HG03039 (cell line): ENCODE measurements at regions not wholly inside any gene's neighbourhood (a gene's known extent, or its start where the extent isn't known, plus 50 kb on each side); places are given as distances from the start of the nearest gene placed in this dataset.
"Not testable (repeated sequence)": the region's sequence is repeated elsewhere in the genome, so short reads cannot be mapped to it uniquely, and the experiment has no call there.

ENCODE experiments used
- ATAC-seq: cut with Tn5 transposase; IDR thresholded peaks from one replicate; pipeline ENCODE4 v1.9.1; 2021; ENCODE audit warnings: mild to moderate bottlenecking, moderate library complexity; ENCODE audit not compliant: unreplicated experiment

DNA sequence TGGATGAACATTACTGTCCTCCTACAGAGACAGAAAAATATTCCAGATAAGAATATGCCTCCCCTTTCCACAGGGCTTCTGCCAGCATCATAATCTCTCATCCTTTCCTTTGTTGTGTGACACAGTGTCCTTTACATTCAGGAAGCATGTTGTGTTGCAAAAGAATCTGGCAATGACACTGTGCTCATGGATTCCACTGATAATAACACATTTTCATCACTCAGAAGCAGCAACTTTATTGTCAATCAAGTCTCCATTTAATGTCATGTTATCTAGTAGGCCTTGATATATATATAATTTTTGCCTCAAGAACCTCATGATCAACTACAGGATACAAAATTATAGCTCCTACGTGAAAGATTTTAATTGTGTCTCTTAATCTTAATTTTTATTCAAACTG is 833.9 kb downstream of the FSTL5 start:
- no peak for ATAC-seq

DNA sequence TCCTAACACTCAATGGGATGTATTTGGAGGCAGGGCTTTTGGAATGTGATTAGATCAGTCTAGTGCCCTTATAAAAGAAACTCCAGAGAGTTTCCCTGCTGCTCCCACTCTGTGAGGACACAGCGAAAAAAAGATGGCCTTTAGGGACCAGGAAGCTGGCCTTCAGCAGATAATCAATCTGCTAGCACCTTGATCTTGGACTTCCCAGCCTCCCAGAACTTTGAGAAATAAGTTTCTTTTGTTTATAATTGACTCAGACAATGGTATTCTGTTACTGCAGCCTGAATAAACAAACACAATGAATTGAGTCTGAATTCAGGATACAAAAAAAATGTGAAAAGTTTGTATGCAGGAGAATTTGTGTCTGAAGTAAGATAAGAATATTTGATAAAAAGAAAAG is 842.1 kb downstream of the FSTL5 start:
- no peak for ATAC-seq

DNA sequence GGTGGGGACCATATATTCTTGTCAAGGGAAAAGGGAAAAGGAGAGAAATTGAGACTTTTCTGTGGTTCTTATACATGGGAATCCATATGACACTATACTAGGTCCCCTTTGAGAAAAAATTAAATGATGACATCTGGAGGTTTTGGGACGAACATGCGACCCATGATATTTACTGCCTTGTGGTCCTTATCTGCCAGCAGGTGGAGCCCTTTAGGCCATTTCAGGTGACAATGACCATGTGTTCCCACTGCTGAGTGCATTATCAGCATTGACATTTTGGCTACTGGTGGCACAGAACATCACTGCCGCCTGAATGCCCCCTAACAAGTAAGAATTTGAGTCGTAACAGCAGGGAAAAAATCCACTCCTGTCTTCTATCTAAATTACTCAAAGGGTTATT is 843.4 kb downstream of the FSTL5 start:
- no peak for ATAC-seq

DNA sequence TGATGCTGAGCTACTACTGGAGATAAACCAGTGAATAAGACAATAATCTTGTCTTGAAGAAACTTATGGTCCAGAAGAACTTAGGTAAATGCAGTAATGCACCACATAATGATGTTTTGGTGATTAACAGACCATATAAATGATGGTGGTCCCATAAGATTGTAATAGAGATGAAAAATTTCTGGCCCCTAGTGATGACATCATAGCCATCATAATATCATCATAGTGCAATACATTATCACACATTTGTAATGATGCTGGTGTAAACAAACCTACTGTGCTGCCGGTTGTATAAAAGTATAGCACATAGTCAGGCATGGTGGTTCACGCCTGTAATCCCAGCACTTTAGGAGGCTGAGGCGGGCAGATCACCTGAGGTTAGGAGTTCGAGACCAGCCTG is 846.8 kb downstream of the FSTL5 start:
- ATAC-seq, result no peak

DNA sequence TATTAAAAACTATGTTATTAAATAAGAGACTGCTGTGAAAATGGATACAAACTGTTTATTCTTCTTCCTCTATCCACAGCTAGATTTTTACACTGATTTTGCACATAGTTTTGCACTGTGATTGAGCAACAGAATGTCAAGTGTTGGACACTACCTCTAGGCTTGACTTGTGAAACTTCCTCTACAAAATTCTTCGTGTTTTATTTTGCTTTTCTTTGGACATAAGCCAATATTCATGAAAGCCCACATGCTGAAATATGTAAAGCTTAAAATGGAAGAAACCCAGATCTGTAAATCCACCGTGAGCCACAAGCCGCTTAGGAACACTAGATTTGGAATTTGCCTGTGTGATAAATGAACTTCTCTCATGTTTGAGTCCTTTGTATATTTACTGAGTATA is 849.4 kb downstream of the FSTL5 start:
- no peak for ATAC-seq

DNA sequence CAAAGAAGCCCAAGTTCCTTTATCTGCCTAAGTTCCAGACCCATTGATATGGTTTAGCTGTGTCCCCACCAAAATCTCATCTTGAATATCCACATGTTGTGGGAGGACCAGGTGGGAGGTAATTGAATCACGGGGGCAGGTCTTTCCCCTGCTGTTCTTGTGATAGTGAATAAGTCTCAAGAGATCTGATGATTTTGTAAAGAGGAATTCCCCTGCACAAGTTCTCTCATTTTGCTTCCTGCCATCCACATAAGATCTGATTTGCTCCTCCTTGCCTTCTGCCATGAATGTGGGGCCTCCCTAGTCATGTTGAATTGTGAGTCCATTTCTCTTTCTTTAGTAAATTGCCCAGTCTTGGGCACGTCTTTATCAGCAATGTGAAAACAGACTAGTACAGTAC is 860.2 kb downstream of the FSTL5 start:
- no peak for ATAC-seq

DNA sequence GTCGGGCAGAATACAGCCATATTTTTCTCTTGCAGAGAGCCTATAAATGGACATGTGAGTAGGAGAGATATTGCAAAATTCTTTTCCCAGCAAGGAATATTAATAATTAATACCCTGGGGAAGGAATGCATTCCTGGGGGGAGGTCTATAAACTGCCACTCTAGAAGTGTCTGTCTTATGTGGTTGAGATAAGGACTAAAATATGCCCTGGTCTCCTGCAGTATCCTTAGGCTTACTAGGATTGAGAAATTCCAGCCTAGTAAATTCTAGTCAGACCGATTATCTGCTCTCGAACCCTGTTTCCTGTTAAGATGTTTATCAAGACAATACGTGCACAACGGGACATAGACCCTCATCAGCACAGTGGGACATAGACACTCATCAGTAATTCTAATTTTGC is 872.6 kb downstream of the FSTL5 start:
- ATAC-seq, result no peak

DNA sequence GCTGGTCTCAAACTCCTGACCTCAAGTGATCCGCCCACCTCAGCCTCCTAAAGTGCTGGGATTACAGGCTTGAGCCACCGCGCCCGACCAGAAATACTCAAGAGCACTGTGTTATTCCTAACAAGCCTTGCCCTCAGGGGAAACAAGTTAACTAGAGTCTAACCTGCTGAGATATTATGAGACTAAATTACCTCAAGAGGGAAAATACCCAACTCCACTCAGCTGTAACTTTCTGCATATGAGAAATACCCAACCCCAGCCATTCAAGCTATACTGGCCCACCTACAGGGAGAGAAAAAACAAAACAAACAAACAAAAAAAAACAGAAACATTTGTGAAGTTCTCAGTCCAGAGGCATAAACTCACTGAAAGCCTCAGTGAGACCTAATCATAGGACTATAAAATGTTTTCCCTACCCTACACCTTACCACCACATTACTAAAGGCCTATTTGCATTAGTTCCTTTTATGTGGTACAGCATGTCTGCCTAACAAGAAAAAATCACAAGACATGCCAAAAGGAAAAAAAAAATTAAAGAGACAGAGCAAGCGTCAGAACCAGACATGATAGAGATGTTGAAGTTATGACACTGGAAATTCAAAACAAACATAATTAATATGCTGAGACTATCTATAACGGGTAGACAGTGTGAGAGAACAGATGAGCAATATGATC is 876.0 kb downstream of the FSTL5 start:
- peak; percentile 77 for ATAC-seq

DNA sequence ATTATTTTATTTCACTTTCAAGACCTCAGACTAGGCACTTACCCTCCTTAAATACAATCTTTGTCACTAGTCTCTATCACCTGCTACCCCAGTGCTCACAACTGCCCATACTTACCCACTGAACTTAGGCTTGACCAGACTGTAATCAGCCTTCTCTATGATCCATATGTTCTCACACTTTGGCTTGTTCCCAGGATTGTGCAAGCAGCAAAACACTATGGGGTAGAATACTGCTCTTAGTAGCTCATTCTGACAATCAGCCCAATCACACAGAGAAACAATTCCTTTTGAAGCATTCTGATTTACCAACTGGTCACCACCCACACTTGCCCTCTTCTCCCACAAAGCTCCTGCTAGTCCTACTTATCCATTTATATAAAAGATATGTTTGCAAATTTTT is 878.3 kb downstream of the FSTL5 start:
- ATAC-seq, result no peak

DNA sequence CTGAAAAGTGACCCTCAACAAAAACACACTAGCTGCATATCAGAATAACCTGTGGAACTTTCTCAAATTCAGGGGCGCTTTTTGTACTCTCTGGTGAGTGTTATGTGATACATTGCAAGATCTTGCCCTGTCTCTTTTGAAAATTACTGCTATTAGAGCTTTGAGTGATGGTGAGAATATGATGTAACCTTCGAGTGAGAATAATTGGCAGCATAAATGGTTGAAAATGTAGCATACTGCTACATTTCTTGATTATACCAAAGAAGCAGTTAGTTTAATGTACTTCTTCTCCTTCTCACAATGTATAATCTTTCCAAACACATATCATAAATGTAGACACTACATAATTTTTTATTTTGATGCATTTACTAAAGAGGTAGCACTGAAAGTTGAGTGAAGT is 882.9 kb downstream of the FSTL5 start:
- no peak for ATAC-seq

DNA sequence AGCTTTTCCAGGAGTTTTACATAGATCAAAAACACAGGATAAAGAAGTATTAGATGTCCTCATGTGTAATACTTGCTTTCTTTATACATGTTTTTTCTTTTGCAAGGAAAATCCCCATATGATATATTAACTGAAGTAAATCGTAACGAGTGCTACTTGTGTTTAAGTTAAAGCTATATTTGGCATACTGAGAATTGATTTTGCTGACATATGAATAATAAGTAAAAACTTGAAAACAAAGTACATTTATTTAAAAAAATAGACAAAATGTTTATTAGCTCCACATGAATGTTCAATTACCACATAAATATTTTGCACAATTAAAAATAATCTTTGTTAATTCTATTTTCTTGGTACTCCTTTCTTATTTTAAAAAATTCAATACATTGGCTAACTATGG is 884.7 kb downstream of the FSTL5 start:
- ATAC-seq, result no peak

DNA sequence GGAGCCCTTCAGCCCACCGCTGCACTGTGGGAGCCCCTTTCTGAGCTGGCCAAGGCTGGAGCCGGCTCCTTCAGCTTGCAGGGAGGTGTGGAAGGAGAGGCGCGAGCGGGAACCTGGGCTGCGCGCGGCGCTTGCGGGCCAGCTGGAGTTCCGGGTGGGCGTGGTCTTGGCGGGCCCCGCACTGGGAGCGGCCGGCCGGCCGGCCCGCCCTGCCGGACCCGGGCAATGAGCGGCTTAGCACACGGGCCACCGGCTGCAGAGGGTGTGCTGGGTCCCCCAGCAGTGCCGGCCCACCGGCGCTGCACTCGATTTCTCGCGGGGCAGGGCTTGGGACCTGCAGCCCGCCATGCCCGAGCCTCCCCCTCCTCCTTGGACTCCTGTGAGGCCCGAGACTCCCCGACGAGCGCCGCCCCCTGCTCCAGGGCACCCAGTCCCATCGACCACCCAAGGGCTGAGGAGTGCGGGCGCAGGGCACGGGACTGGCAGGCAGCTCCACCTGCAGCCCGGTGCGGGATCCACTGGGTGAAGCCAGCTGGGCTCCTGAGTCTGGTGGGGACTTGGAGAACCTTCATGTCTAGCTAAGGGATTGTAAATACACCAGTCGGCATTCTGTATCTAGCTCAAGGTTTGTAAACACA is 886.5 kb downstream of the FSTL5 start:
- ATAC-seq, result not testable (repeated sequence)

DNA sequence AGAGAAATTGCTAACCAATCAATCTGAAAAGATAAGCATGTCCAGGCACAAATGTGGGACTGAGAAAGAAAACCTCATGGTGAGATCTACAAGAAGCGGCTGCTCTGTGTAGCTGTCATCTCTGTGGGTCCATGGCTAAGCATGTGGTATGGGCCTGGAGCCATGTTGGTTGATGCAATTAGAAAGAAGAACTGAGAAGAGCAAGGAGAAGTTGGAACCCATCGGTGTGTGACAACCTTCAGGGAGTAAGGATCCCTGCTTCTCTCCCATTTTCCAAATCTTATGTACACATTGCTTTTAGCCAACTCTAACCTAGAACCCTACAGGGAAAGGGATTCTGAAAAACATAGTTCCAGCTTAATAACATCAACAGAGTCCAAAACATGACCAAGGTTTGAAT is 890.2 kb downstream of the FSTL5 start:
- ATAC-seq, result no peak

DNA sequence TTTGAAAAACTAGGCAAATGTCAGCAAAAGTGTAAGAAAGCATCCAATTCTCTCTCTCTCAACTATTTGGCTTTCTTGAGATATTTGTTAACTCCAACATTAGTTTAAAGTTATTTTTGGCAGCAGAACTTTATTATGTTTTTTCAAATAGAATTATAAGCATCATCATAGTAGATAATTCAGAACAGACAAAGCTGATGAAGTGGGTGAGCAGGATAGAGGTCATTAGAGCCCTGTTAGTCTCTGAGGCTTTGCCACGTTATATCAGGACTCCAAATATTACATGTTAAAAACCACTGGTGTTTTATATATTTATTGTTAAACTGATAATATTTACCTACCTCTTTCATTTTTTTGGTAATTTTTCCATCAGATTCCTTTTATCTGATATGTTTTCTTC is 903.0 kb downstream of the FSTL5 start:
- no peak for ATAC-seq

DNA sequence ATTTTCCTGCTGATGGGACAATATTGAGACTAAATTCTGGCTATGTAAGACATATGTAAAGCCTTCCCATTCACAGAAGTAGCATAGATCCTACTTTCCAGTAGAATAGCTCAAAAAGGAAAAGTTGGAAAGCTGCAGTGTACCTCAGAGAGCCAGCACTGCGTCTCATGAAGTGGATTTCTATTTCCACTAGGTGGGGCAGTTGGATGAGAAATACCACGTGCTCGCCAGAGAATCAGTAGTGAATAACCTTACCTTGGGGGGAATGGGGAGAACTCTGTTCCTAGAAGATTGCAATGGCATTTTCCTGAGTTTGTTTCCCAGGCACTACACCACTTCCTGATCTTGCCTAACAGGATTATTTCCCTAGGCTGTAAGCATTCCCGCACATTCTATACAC is 907.1 kb downstream of the FSTL5 start:
- ATAC-seq, result no peak

DNA sequence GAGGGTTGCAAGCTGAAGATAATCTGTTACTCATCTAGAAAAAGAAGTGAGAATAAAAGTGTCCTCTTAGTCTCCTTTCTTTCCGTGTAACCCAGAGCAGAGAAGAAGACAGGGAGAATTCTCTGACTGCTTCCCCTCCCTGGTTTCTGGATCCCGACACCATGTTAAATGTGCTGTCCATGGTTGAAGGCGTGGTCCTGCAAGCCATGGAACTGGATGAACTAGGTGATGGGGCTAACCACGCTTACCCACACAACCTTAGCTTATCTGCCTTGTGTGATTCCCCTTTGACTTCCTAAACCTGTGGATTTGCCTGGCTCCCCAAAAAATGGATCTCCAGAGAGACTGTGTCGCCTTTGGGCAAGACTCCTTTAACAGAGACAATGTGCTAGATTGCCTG is 907.6 kb downstream of the FSTL5 start:
- ATAC-seq, result no peak

DNA sequence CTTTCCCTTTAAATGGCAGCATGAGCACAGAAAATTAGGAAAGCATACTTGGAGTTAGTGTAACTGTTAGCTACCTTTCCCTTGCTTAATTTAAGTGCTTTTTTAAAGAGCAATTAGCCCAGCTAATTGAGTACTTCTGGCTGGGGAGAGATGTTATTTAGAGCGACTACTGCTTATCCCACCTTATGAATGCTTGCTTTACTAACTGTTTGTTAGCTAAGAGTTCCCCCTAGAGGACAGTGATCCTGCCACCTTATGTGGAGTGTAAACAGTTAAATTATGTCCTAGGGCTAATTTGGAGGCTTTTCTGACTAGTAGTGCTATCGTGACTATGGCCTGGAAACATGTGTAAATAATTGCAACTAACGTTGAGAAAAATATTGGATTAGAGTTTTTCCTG is 909.4 kb downstream of the FSTL5 start:
- no peak for ATAC-seq

DNA sequence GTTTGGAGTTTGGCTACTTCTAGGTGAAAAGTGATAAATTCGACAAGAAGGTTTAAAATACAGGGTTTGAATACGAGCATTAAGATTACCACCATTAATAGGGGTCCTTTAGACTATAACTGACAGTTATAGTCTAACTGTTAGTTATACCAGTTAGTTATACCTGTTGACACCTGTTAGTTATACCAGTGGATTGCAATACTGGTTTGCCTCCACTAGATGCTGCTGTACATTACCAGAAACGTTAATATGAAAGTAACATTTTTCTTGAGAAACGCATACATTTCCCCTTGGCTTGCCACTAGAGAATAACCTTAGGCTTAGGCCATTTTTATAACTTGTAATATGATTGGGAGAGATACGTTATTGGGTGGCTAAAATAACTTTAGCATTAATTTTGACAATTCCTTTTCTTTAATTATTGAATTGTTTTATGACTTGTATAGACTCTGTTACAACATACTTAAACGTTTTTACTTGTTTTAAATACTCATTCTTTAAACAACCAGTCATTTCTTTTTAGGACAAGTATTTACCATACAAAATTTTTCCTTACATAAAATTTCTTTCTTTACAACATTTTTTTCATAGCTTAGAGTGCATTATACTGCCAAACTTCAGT is 911.2 kb downstream of the FSTL5 start:
- ATAC-seq, result peak; percentile 63

DNA sequence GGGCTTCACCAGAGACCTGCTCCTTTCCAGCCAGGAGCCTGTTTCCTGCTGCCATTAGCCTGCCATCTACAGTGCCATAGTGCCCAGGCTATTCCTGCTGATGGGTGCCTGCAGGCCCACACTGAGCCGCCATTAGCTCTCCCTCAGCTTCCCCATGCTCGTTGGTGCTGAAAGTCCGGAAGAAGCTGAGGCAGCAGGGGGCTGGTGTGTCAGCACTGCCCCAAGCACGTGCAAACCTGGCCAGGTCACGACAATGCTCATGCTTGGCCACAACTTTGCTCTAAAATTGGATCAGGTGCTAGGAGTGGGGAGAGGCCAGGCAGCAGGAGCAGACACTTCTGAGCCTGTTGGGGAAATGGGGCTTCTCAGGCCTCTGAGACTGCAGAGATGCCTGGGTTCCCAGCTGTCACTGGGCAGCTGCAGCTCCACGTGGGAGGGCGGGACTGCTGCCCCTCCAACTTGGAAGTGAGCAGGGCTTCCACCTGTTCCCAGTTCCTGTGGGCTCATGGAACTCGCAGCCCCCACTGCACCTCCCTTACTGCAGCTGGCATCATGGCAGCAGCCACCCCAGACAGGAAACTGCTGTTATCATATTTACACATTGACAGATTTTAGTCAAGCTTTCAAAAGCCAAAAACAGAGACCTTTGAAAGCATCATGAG is 913.9 kb downstream of the FSTL5 start:
- no peak for ATAC-seq

DNA sequence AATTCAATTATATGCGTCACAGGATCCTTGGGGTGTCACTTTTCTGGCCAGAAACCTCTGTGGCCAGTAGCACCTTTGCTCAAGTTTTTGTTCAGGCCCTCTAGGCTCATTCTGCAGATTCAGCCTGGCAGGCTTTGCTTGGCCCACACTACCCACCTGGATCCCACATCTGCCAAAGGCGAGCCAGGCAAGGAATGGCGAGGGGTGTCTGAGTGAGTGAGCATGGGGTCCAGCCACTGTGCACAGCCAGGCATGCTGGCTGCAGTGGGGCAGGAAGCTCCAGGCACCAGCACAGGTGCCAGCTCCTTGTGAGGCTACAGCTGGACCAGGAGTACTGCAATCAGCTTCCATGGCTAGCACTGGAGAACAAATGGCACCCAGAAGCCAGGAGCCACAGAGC is 914.9 kb downstream of the FSTL5 start:
- ATAC-seq, result no peak

DNA sequence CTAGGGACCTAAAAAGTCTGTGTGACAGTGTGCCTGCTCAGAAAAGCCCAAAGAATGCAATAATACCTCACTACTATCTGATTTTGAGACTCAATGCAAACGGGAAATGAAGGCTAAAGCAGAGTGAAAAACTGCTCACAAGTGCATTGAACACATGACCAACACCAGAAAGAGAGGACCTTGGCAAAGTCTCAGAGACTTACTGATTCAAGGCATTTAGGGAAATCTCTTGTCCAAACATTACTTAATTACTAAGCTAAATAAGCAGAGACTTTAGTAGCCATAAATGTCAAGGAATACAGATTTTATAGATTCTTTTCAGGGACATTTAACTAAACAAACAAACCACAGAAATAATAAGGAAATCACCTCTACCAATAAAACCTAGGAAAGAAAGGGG is 916.0 kb downstream of the FSTL5 start:
- ATAC-seq, result no peak

DNA sequence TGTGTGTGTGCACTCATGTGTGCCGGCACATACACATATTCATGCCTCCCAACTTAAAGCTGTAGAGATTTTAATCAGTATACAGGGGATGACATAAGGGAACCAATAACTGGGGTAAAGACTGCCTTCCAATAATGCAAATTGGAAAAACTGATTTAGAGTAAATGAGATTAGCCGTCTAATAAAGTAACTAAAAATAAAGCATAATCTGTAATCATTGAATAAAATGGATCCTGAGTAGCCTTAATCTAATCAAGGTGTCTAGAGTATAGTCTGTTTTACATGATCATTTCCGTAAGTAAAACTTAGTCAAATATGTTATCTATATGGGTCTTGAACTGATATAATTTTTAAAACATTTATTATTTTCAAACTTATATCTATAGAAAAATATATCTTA is 925.8 kb downstream of the FSTL5 start:
- ATAC-seq, result no peak
